ENCODE measurements at regions not wholly inside any gene's neighbourhood (a gene's known extent, or its start where the extent isn't known, plus 50 kb on each side); places are given as distances from the start of the nearest gene placed in this dataset.

DNA sequence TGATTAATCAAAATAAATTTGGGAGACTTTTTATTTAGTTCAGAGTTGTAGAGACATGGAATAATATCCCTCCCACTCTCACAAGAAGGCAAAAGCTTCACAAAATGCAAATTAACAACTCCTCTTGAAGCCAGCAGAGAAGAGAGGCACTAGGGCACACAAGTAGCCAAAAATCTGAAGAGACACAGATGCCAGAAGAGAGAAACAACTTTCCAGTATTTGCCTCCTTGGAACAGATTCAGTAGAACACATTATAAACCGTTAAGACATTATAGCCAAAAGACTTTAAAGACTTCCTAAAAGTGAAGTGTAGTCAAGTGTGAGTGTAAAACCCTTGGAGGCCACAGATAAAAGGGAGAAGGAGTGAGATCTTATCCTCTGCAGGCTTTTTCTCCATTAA lies 1024.9 kb upstream of the ADGRL3 start:
- Histone ChIP-seq H3K4me3 (ENCODE audit: low read length, poor library complexity, severe bottlenecking) (no peak overlapping the region), H3K9me2 (replicated peaks; ENCODE audit: low read depth, low read length) (no peaks in the 10 kb centered on the region), H3K9me3 (ENCODE audit: insufficient read depth, low read depth, low read length) (no peaks in the 10 kb centered on the region), H4K20me1 (ENCODE audit: insufficient read depth, low read length, poor library complexity, severe bottlenecking) (no peaks in the 10 kb centered on the region), H3K4me1 (ENCODE audit: insufficient read depth, low read length, poor library complexity, severe bottlenecking) (no peaks in the 10 kb centered on the region), H3K9ac (ENCODE audit: low read depth, low read length, poor library complexity, severe bottlenecking) (no peak overlapping the region), H3K4me2 (ENCODE audit: low read depth, low read length, poor library complexity, severe bottlenecking) (no peak overlapping the region), H2AFZ (ENCODE audit: low read length) (no peak overlapping the region), H3K36me3 (ENCODE audit: insufficient read depth, low read length) (no peaks in the 10 kb centered on the region), H3K79me2 (ENCODE audit: insufficient read depth, low read length) (no peaks in the 10 kb centered on the region), H3K27me3 (ENCODE audit: insufficient read depth, low read length, poor library complexity, severe bottlenecking) (no peaks in the 10 kb centered on the region), H3F3A (ENCODE audit: low read depth) (no peaks in the 10 kb centered on the region)
- no peak for TF ChIP-seq EZH2phosphoT487 (IDR thresholded peaks at IDR 0.05; ENCODE audit: borderline replicate concordance)
- TF ChIP-seq, protein P1, sequence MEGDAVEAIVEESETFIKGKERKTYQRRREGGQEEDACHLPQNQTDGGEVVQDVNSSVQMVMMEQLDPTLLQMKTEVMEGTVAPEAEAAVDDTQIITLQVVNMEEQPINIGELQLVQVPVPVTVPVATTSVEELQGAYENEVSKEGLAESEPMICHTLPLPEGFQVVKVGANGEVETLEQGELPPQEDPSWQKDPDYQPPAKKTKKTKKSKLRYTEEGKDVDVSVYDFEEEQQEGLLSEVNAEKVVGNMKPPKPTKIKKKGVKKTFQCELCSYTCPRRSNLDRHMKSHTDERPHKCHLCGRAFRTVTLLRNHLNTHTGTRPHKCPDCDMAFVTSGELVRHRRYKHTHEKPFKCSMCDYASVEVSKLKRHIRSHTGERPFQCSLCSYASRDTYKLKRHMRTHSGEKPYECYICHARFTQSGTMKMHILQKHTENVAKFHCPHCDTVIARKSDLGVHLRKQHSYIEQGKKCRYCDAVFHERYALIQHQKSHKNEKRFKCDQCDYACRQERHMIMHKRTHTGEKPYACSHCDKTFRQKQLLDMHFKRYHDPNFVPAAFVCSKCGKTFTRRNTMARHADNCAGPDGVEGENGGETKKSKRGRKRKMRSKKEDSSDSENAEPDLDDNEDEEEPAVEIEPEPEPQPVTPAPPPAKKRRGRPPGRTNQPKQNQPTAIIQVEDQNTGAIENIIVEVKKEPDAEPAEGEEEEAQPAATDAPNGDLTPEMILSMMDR (conservative IDR thresholded peaks at IDR 0.05; ENCODE audit: low read length): no peak

DNA sequence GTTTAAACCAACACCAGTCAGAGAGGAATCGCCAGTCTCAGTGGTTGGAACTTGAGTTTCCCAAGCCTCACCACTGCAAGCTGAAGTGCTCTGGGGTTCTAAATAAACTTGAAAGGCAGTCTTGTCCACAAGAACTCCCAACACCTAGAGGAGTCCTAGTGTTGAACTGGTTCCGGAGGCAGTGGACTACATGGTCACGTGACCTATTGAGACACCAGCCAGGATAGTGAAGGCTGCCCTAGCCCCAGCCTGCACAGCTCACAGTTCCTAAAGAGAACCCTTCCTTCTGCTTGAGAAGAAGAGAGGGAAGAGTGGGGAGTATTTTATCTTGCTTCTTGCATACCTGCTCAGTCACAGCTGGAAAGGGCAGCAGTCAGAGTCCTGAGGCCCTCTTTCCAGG lies 1012.7 kb upstream of the ADGRL3 start:
- H3K79me2 ChIP-seq (ENCODE audit: insufficient read depth, low read length): no peaks in the 10 kb centered on the region
- H4K20me1 ChIP-seq (ENCODE audit: insufficient read depth, low read length, poor library complexity, severe bottlenecking): no peaks in the 10 kb centered on the region
- no peak overlapping the region for H3K4me2 ChIP-seq (ENCODE audit: low read depth, low read length, poor library complexity, severe bottlenecking)
- no peak overlapping the region for H3K4me3 ChIP-seq (ENCODE audit: low read length, poor library complexity, severe bottlenecking)
- no peak overlapping the region for H3K9ac ChIP-seq (ENCODE audit: low read depth, low read length, poor library complexity, severe bottlenecking)
- no peaks in the 10 kb centered on the region for H3K4me1 ChIP-seq (ENCODE audit: insufficient read depth, low read length, poor library complexity, severe bottlenecking)
- no peaks in the 10 kb centered on the region for H3K27me3 ChIP-seq (ENCODE audit: insufficient read depth, low read length, poor library complexity, severe bottlenecking)
- no peaks in the 10 kb centered on the region for H3K9me3 ChIP-seq (ENCODE audit: insufficient read depth, low read depth, low read length)
- H3F3A ChIP-seq (ENCODE audit: low read depth): no peaks in the 10 kb centered on the region
- no peaks in the 10 kb centered on the region for H3K9me2 ChIP-seq (replicated peaks; ENCODE audit: low read depth, low read length)
- H2AFZ ChIP-seq (ENCODE audit: low read length): no peak overlapping the region
- H3K36me3 ChIP-seq (ENCODE audit: insufficient read depth, low read length): no peaks in the 10 kb centered on the region
- no peak for TF ChIP-seq EZH2phosphoT487 (IDR thresholded peaks at IDR 0.05; ENCODE audit: borderline replicate concordance)
- TF ChIP-seq, protein P1 (conservative IDR thresholded peaks at IDR 0.05; ENCODE audit: low read length): no peak

DNA sequence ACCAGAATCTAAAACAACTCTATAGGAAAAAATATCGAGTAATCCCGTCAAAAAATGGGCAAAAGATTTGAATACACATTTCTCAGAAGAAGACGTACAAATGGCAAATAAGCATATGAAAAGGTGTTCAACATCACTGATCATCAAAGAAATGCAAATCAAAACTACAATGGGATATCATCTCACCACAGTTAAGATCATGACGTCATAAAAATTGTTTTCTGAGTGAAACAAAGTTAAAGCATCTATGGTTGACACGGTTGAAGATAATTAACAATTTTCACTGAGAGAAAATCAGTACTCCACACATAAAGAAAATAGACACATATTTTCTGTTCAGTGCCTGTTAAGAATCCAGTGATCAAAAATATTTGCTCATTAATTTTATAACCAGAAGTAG lies 1010.8 kb upstream of the ADGRL3 start:
- Histone ChIP-seq H3K9me2 (replicated peaks; ENCODE audit: low read depth, low read length) (no peaks in the 10 kb centered on the region), H3K4me2 (ENCODE audit: low read depth, low read length, poor library complexity, severe bottlenecking) (no peak overlapping the region), H3K4me3 (ENCODE audit: low read length, poor library complexity, severe bottlenecking) (no peak overlapping the region), H3K4me1 (ENCODE audit: insufficient read depth, low read length, poor library complexity, severe bottlenecking) (no peaks in the 10 kb centered on the region), H3K9me3 (ENCODE audit: insufficient read depth, low read depth, low read length) (no peaks in the 10 kb centered on the region), H2AFZ (ENCODE audit: low read length) (no peak overlapping the region), H3K79me2 (ENCODE audit: insufficient read depth, low read length) (no peaks in the 10 kb centered on the region), H3K36me3 (ENCODE audit: insufficient read depth, low read length) (no peaks in the 10 kb centered on the region), H3F3A (ENCODE audit: low read depth) (no peaks in the 10 kb centered on the region), H3K9ac (ENCODE audit: low read depth, low read length, poor library complexity, severe bottlenecking) (no peak overlapping the region), H3K27me3 (ENCODE audit: insufficient read depth, low read length, poor library complexity, severe bottlenecking) (no peaks in the 10 kb centered on the region), H4K20me1 (ENCODE audit: insufficient read depth, low read length, poor library complexity, severe bottlenecking) (no peaks in the 10 kb centered on the region)
- TF ChIP-seq EZH2phosphoT487 (IDR thresholded peaks at IDR 0.05; ENCODE audit: borderline replicate concordance): no peak
- TF ChIP-seq, protein P1 (conservative IDR thresholded peaks at IDR 0.05; ENCODE audit: low read length): no peak
